ENCODE measurements at regions not wholly inside any gene's neighbourhood (a gene's known extent, or its start where the extent isn't known, plus 50 kb on each side); places are given as distances from the start of the nearest gene placed in this dataset.

DNA sequence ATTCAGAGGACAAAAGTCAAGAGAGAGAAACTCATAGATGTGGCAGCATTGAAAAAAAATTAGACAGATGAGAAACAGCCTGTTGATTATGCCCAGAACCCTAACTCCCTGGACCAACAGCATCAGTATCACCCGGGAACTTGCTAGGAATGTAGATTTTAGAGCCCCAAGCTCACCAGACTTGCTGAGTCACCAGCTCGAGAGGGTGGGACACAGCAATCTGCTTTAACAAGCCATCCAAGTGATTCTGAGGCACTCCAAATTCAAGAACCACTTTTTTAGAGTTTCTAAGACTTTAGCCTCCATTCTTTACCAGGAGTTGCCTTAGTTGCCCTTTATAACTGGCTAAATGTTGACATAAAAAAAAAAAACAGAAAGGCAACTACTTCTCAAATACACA is 70.9 kb downstream of the CGGBP1 start:
- no peak overlapping the region for H3K4me3 Mint-ChIP-seq (ENCODE audit: unreplicated experiment)
- peaks cover 10% of the 10 kb centered on the region for H3K27me3 Mint-ChIP-seq (ENCODE audit: unreplicated experiment)
- no peak overlapping the region for H3K27ac Mint-ChIP-seq (ENCODE audit: unreplicated experiment)
- H3K36me3 Mint-ChIP-seq (ENCODE audit: unreplicated experiment): no peaks in the 10 kb centered on the region
- no peak for DNase-seq (ENCODE audit: extremely low spot score, unreplicated experiment)
- no peaks in the 10 kb centered on the region for H3K4me1 Mint-ChIP-seq (ENCODE audit: unreplicated experiment)
- no peaks in the 10 kb centered on the region for H3K9me3 Mint-ChIP-seq (ENCODE audit: unreplicated experiment)
- TF ChIP-seq, protein P1, sequence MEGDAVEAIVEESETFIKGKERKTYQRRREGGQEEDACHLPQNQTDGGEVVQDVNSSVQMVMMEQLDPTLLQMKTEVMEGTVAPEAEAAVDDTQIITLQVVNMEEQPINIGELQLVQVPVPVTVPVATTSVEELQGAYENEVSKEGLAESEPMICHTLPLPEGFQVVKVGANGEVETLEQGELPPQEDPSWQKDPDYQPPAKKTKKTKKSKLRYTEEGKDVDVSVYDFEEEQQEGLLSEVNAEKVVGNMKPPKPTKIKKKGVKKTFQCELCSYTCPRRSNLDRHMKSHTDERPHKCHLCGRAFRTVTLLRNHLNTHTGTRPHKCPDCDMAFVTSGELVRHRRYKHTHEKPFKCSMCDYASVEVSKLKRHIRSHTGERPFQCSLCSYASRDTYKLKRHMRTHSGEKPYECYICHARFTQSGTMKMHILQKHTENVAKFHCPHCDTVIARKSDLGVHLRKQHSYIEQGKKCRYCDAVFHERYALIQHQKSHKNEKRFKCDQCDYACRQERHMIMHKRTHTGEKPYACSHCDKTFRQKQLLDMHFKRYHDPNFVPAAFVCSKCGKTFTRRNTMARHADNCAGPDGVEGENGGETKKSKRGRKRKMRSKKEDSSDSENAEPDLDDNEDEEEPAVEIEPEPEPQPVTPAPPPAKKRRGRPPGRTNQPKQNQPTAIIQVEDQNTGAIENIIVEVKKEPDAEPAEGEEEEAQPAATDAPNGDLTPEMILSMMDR (IDR thresholded peaks at IDR 0.05): no peak

DNA sequence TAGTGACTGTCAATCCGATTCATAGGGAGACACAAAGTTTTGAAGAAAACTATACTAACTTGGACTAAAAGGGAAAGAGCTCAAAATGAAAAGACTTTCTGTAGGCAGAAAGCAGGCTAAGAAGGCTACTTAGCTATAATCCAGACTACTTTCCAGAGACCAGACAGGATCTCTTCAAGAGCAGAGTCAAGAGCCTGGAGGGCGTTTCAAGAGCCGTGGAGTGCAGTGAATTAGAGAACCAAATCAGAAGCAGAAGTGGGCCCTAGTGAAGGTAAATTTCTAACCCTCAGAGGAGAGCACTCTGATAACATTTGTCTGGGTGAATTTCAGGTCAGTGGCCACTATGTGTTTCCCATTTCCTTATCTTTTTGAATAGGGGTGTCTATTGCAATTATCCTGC is 76.4 kb downstream of the CGGBP1 start:
- Mint-ChIP-seq H3K9me3 (ENCODE audit: unreplicated experiment) (no peaks in the 10 kb centered on the region), H3K4me3 (ENCODE audit: unreplicated experiment) (no peak overlapping the region), H3K27ac (ENCODE audit: unreplicated experiment) (no peak overlapping the region), H3K4me1 (ENCODE audit: unreplicated experiment) (no peaks in the 10 kb centered on the region), H3K27me3 (ENCODE audit: unreplicated experiment) (peaks cover 2% of the 10 kb centered on the region), H3K36me3 (ENCODE audit: unreplicated experiment) (no peaks in the 10 kb centered on the region)
- DNase-seq (ENCODE audit: extremely low spot score, unreplicated experiment): no peak
- TF ChIP-seq, protein P1 (IDR thresholded peaks at IDR 0.05): no peak

DNA sequence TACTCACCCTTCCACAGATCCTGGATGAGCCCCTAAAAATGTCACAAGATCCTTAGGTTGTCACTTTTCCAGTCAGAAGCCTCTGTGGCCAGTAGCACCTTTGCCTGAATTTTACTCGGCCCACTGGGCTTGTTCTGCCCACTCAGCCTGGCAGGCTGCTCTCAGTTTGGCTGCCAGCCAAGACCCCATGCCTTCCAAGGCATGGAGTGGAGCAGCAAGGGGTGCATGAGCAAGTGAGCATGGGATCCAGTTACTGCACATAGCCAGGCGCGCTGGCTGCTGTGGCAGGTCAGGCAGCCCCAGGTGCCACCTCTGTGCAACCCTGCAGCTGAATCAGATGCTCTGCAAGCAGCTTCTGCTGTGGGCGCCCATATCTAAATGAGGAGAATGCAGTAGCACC is 79.3 kb downstream of the CGGBP1 start:
- TF ChIP-seq, protein P1 (IDR thresholded peaks at IDR 0.05): no peak
- peaks cover 6% of the 10 kb centered on the region for H3K27me3 Mint-ChIP-seq (ENCODE audit: unreplicated experiment)
- no peak overlapping the region for H3K27ac Mint-ChIP-seq (ENCODE audit: unreplicated experiment)
- H3K9me3 Mint-ChIP-seq (ENCODE audit: unreplicated experiment): no peaks in the 10 kb centered on the region
- no peaks in the 10 kb centered on the region for H3K36me3 Mint-ChIP-seq (ENCODE audit: unreplicated experiment)
- H3K4me3 Mint-ChIP-seq (ENCODE audit: unreplicated experiment): no peak overlapping the region
- H3K4me1 Mint-ChIP-seq (ENCODE audit: unreplicated experiment): no peaks in the 10 kb centered on the region
- DNase-seq (ENCODE audit: extremely low spot score, unreplicated experiment): no peak

DNA sequence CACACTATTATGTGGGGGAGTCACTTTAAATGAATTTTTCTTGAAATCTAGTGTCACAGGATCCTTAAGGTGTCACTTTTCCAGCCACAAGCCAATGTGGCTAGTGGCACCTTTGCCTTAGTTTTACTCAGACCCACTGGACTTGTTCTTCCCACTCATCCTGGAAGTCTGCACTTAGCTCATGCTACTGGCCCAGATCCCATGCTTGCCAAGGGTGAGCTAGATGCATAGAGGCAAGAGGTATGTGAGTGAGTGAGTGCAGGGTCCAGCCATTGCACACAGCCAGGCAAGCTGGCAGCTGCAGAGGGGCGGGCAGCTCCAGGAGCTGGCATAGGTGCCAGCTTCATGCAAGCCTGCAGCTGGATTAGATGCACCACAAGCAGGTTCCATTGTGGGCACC is 81.0 kb downstream of the CGGBP1 start:
- H3K27me3 Mint-ChIP-seq (ENCODE audit: unreplicated experiment): peaks cover 11% of the 10 kb centered on the region
- TF ChIP-seq, protein P1 (IDR thresholded peaks at IDR 0.05): no peak
- no peaks in the 10 kb centered on the region for H3K36me3 Mint-ChIP-seq (ENCODE audit: unreplicated experiment)
- H3K4me3 Mint-ChIP-seq (ENCODE audit: unreplicated experiment): no peak overlapping the region
- H3K27ac Mint-ChIP-seq (ENCODE audit: unreplicated experiment): no peak overlapping the region
- no peaks in the 10 kb centered on the region for H3K9me3 Mint-ChIP-seq (ENCODE audit: unreplicated experiment)
- H3K4me1 Mint-ChIP-seq (ENCODE audit: unreplicated experiment): no peaks in the 10 kb centered on the region
- DNase-seq (ENCODE audit: extremely low spot score, unreplicated experiment): no peak

DNA sequence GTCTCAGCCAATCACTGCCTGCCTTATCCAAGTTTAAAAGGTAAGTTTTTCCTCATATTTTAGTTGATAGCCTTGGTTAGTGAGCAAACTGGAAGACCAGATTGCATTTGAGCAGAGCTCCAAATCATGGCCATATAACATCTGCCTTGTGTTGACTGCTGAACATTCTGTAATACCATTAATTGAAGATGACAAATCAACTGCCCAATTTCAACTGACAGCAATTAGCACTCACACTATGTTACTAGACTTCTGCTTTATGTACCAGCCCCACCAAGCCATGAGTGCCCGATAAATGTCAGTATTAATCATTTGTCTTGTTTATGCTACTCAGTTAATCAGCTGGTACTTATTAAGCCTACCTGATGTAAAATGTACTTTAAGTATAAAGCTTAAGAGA is 83.1 kb downstream of the CGGBP1 start:
- TF ChIP-seq, protein P1 (IDR thresholded peaks at IDR 0.05): no peak
- Mint-ChIP-seq H3K9me3 (ENCODE audit: unreplicated experiment) (no peaks in the 10 kb centered on the region), H3K4me3 (ENCODE audit: unreplicated experiment) (no peak overlapping the region), H3K36me3 (ENCODE audit: unreplicated experiment) (no peaks in the 10 kb centered on the region), H3K4me1 (ENCODE audit: unreplicated experiment) (no peaks in the 10 kb centered on the region), H3K27ac (ENCODE audit: unreplicated experiment) (no peak overlapping the region), H3K27me3 (ENCODE audit: unreplicated experiment) (peaks cover 11% of the 10 kb centered on the region)
- DNase-seq (ENCODE audit: extremely low spot score, unreplicated experiment): no peak

All from osteocyte (in vitro differentiated cells).